Retina (tissue), 1 donor: ENCODE measurements at regions not wholly inside any gene's neighbourhood (a gene's known extent, or its start where the extent isn't known, plus 50 kb on each side); places are given as distances from the start of the nearest gene placed in this dataset.

Experiments used
- DNase-seq: peaks from one replicate; pipeline ENCODE4 v3.0.0-alpha.2; 2016

DNA sequence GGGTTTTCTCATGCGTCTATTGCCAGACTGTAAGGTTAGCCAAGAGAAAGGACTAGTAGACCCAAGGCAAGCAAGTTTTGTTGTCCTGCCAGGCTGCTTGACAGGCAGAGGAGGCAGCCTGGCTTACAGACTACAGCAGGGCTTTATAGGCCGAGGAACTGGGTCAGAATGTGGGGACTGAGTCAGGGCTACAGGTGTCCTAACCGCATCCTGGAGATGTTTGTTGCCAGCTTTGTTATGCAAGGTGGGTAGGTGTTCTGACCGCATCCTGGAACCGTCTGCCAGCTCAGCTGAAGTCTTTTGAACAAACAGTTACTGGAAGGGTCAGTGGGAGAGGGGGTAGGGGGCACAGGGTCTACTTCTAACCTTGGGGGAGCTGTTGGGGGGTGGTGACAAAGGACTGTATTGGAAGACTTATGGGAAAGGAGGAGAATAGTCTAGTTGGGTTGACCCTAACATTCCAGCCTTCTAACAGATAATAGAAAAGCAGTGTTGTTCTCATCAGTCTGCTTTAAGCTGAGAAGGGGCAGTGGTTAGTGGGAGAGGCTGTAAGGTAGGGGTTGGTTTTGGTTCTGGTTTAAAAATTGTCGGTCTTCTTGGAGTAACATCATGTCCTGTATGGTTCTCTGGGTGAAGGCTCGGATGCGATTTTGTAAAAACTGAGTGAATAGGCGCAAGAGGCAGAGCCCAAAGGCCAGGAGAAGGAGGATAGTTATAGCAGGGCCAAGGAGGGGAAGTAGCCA, 913.8 kb upstream of the SLITRK5 start:
- no peak for DNase-seq

DNA sequence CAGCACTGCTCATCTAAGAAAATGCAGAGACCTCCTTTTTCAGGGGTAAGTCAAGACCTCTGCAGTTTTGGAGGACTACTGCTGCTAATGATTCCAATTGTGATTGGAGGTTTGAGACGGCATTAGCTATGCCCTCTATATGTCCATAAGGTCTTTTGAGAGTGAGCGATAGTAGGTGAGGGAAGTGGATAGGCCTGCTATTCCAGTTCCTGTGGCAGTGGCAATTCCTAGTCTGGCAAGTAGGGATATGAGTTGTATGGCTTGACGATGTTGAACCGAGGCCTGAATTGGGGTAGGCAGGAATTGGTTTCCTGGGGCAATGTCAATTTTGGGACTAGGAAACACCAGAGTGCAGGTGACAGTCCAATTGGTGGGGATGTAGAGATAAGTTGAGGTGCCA, 913.1 kb upstream of the SLITRK5 start:
- no peak for DNase-seq

- DNase-seq = no peak
Observed at GRCh38 chr13:86760620-86761019, 910.6 kb upstream of the SLITRK5 start.

- DNase-seq = no peak
Observed at GRCh38 chr13:86765462-86765861, 905.7 kb upstream of the SLITRK5 start.

DNA sequence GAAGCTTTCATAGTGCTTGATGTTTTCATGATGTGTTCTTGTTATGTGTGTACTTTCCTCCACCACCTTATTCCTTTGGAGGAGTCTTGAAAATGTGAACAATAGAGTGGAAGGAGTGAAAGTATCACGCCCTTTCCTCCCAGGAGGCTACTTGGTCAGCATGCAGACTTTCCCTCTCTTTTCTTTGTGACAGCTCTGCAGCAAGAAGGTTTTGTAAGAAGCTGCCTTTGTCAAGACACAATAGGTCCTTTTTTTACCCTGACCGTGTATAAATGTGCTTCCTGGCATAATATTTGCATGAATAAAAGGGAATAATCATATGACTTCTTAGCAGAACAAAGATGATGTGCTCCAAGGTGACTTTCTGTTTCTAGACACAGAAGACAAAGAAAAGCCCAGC, 882.6 kb upstream of the SLITRK5 start:
- DNase-seq = no peak

DNA sequence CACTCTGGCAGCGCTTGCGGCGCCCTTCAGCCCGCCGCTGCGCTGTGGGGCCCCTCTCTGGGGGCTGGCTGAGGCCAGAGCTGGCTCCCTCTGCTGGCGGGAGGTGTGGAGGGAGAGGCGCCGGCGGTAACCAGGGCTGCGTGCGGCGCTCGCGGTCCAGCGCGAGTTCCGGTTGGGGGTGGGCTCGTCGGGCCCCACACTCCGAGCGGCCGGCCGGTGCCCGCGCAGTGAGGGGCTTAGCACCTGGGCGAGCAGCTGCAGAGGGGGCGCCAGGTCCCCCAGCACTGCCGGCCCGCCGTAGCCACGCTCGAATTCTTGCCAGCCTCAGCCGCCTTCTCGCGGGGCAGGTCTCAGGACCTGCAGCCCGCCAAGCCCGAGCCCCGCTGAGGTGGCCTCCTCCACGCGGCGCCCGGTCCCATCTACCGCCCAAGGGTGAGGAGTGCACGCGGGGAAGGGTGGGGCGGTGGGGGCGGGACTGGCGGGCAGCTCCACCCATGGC, 879.0 kb upstream of the SLITRK5 start:
- DNase-seq = no peak

DNA sequence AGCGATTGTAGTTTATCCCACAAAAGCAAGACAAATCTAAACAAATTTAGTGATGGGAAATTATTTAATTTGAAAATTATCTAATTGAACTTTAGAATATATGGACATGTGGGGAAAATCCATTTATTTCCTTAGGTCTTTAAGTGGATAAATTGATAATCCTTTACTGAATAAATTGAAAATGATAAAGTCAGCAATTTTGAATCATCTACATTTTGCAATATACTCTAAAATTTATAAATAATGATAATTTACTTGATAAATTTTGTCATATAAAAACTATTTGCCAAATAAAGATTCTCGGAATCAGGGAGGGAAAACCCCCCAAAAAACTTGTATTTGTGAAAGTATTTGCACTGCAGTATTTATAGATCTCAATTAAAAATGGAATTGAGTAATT, 875.3 kb upstream of the SLITRK5 start:
- no peak for DNase-seq

- DNase-seq = no peak
Observed at GRCh38 chr13:86810361-86810760, 860.8 kb upstream of the SLITRK5 start.

DNA sequence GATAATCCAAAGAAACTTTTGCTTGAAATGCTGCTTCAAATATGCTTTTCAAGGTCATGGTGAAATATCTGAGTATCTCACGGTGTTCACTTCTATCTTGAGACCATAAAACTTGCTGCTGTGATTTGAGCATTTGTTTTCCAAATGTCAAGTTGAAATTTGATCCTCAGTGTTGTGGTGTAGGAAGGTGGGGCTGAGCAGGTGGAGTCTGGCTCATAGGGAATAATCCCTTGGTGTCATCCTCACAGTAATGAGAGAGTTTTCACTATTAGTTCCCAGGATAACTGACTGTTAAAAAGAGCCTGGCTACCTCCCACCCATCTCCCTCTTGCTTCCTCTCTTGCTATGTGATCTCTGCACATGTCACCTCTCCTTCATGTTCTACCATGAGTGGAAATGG, 858.0 kb upstream of the SLITRK5 start:
- DNase-seq = no peak

DNA sequence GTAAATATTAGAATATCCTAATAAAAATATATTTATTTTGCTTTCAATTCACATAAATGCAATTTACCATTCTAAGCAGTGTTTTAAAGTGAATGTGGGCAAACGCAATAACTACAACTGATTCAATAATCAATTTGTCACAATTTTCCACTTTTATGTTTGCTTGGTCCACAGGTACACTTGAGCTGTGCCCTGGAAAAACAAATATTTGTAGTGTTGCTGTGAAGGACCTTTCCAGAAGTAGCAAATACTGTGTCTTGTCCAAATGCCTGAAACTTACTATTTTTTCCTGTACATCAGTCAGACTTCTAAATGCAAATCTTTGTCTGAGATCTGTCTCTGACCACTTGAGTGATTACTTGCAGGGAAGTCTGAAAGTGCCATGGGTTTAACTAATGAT, 845.8 kb upstream of the SLITRK5 start:
- DNase-seq = no peak

- DNase-seq = no peak
Observed at GRCh38 chr13:86826232-86826631, 844.9 kb upstream of the SLITRK5 start.

- DNase-seq = no peak
Observed at GRCh38 chr13:86830046-86830445, 841.1 kb upstream of the SLITRK5 start.

DNA sequence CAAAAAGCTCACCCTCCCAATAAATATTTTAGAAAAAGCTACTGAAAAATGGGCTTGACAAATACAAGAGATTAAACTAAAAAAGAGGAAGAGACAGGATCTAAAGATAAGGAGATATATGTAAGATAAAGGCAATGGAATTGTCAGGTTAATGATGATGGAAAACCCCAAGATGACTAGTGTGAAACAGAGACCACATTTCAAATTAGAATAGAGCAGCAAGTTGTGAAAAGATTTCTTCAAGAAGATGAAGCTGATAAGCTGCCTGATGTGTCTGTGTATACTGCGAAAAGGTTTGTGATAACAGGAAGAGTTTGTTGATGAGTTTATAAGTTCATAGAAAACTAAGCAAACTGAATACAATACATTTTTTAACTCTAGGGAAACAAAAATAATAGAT, 840.1 kb upstream of the SLITRK5 start:
- no peak for DNase-seq

- no peak for DNase-seq
Observed at GRCh38 chr13:86838411-86839120, 832.6 kb upstream of the SLITRK5 start.

GRCh38 chr13:86839221-86839620, 832.0 kb upstream of the SLITRK5 start:
- no peak for DNase-seq

GRCh38 chr13:86840250-86841191, 830.6 kb upstream of the SLITRK5 start:
- no peak for DNase-seq

GRCh38 chr13:86841264-86841663, 829.9 kb upstream of the SLITRK5 start:
- DNase-seq = no peak

- DNase-seq = no peak
Observed at GRCh38 chr13:86846501-86846900, 824.7 kb upstream of the SLITRK5 start.

GRCh38 chr13:86848716-86849115, 822.5 kb upstream of the SLITRK5 start:
- no peak for DNase-seq

- DNase-seq = no peak
Observed at GRCh38 chr13:86856991-86857390, 814.2 kb upstream of the SLITRK5 start.

- no peak for DNase-seq
Observed at GRCh38 chr13:86858216-86858615, 813.0 kb upstream of the SLITRK5 start.

- no peak for DNase-seq
Observed at GRCh38 chr13:86862137-86862536, 809.0 kb upstream of the SLITRK5 start.

- DNase-seq = no peak
Observed at GRCh38 chr13:86864376-86864775, 806.8 kb upstream of the SLITRK5 start.
